GM12891 (cell line): ENCODE measurements at regions not wholly inside any gene's neighbourhood (a gene's known extent, or its start where the extent isn't known, plus 50 kb on each side); places are given as distances from the start of the nearest gene placed in this dataset.

Source experiments
- POLR2A ChIP-seq: IDR thresholded peaks from 2 replicates; pipeline ENCODE4 v1.6.1; 2011; ENCODE audit warnings: low read depth, low read length, control low read depth
- POLR2AphosphoS5 ChIP-seq: IDR thresholded peaks from 2 replicates; pipeline ENCODE4 v1.6.1; 2011; ENCODE audit warnings: low read depth, low read length, control low read depth

- no peak for TF ChIP-seq POLR2A
- TF ChIP-seq POLR2AphosphoS5: no peak
Observed at GRCh38 chr18:78831603-78832002, 148.0 kb upstream of the SALL3 start.
